ENCODE measurements at regions not wholly inside any gene's neighbourhood (a gene's known extent, or its start where the extent isn't known, plus 50 kb on each side); places are given as distances from the start of the nearest gene placed in this dataset.

DNA sequence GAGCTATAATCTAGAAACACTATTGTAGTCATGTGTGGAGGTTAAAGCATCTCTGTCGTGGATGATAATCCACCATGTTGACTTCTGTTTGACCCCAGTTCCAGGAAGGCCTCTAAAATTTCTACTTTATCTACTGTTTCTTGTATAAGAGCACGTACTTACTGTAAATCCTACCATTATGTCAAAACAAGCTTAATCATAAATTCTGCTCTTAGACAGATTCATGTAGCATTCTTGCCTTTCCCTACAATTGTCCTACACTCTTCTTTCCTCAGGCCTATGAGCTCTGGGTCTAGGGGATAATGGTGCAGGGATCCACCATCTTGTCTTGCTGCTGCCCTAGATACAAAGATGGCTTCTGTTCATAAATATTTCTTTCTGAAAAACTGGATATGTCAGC is 2594.3 kb downstream of the ARAP2 start:
- no peak for TF ChIP-seq POLR2A (IDR thresholded peaks at IDR 0.05)
- TF ChIP-seq, protein P1, sequence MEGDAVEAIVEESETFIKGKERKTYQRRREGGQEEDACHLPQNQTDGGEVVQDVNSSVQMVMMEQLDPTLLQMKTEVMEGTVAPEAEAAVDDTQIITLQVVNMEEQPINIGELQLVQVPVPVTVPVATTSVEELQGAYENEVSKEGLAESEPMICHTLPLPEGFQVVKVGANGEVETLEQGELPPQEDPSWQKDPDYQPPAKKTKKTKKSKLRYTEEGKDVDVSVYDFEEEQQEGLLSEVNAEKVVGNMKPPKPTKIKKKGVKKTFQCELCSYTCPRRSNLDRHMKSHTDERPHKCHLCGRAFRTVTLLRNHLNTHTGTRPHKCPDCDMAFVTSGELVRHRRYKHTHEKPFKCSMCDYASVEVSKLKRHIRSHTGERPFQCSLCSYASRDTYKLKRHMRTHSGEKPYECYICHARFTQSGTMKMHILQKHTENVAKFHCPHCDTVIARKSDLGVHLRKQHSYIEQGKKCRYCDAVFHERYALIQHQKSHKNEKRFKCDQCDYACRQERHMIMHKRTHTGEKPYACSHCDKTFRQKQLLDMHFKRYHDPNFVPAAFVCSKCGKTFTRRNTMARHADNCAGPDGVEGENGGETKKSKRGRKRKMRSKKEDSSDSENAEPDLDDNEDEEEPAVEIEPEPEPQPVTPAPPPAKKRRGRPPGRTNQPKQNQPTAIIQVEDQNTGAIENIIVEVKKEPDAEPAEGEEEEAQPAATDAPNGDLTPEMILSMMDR (IDR thresholded peaks at IDR 0.05), result no peak
